PC-3 (cell line): ENCODE measurements at regions not wholly inside any gene's neighbourhood (a gene's known extent, or its start where the extent isn't known, plus 50 kb on each side); places are given as distances from the start of the nearest gene placed in this dataset.

Source experiments
- EZH2 ChIP-seq: fragments of 300-600 bp; sonication (generic); IDR thresholded peaks from one replicate; pipeline ENCODE4 v1.6.1; 2017; ENCODE audit warnings: antibody characterized with exemption, mild to moderate bottlenecking, low read length; ENCODE audit not compliant: unreplicated experiment
- EZH2phosphoT487 ChIP-seq: fragments of 300-600 bp; sonication (generic); IDR thresholded peaks from 2 replicates; pipeline ENCODE4 v1.6.1; 2018; ENCODE audit warnings: mild to moderate bottlenecking, antibody characterized with exemption, low read length, borderline replicate concordance
- TF ChIP-seq, protein P1 (sequence below): fragments of 300-600 bp; sonication (generic); conservative IDR thresholded peaks from 2 replicates; pipeline ENCODE4 v1.5.1; 2017; ENCODE audit warnings: antibody characterized with exemption, low read depth, mild to moderate bottlenecking, low read length

DNA sequence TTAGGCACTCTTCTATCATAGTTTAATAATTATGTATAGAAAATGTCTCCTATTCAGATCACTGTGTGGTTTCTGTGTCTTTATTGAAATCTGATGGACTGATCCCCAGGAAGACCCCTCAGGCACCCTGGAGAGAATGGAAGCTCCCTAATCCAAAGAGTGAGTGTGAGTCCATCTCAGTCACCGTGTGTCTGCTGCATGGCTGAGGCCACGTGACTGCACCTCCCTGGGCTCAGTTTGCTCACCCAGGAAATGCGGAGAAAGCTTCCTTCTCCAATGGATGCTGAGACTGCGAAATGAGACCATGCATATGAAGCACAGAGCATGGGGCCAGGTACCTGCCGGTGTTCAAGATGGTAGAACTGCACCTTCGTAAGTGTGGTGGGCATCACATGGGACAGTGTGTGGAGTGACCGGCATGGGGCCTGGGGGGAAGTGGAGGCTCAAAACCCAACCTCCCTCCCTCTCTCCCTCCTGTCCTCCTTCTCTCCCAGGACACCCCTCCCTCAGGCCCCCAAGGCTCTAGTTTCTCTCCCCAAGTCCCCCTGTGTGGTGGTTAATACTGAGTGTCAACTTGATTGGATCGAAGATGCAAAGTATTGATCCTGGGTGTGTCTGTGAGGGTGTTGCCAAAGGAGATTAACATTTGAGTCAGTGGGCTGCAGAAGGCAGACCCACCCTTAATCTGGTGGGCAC lies 557.5 kb downstream of the PTPRU start:
- TF ChIP-seq, protein P1, sequence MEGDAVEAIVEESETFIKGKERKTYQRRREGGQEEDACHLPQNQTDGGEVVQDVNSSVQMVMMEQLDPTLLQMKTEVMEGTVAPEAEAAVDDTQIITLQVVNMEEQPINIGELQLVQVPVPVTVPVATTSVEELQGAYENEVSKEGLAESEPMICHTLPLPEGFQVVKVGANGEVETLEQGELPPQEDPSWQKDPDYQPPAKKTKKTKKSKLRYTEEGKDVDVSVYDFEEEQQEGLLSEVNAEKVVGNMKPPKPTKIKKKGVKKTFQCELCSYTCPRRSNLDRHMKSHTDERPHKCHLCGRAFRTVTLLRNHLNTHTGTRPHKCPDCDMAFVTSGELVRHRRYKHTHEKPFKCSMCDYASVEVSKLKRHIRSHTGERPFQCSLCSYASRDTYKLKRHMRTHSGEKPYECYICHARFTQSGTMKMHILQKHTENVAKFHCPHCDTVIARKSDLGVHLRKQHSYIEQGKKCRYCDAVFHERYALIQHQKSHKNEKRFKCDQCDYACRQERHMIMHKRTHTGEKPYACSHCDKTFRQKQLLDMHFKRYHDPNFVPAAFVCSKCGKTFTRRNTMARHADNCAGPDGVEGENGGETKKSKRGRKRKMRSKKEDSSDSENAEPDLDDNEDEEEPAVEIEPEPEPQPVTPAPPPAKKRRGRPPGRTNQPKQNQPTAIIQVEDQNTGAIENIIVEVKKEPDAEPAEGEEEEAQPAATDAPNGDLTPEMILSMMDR, result no peak
- no peak for TF ChIP-seq EZH2phosphoT487
- TF ChIP-seq EZH2, result no peak
